Body of pancreas (tissue), 4 donors: ENCODE measurements at regions not wholly inside any gene's neighbourhood (a gene's known extent, or its start where the extent isn't known, plus 50 kb on each side); places are given as distances from the start of the nearest gene placed in this dataset.

Source experiments
- POLR2A ChIP-seq, 3 donors: fragments of 450-650 bp; IDR thresholded peaks; one replicate each; pipeline ENCODE4 v1.6.1; 2016; ENCODE audit warnings: antibody characterized with exemption in 3 of 3, mild to moderate bottlenecking in 2 of 3
- TF ChIP-seq, protein P1 (sequence below), 7 experiments: fragments of 450-650 bp in 4 of 7; fragments of 200-600 bp in 3 of 7; sonication (generic) in 3 of 7; IDR thresholded peaks; one replicate each; pipeline ENCODE4 v1.5.1; 2016 to 2019; ENCODE audit warnings: antibody characterized with exemption in 7 of 7

DNA sequence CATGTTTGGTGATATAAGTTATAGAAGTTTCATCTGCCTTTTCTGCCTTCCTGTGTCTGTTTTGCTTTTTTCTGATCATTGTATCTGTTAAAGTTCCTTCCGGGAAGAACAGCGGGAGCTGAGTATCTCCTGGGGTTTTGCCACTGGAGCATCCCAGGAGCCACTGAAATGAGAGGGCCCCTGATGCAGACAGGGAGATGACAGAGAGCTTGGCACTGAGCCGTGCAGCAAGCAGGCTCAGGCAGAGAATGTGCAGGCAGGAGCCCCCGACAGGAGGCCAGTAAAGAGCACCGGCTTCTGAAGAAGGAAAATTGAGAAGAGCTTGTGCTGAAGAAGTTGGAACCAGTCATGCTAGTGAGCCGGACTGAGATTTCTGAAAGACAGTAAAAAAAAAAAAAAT, 137.8 kb downstream of the TDRD15 start:
- TF ChIP-seq, protein P1, sequence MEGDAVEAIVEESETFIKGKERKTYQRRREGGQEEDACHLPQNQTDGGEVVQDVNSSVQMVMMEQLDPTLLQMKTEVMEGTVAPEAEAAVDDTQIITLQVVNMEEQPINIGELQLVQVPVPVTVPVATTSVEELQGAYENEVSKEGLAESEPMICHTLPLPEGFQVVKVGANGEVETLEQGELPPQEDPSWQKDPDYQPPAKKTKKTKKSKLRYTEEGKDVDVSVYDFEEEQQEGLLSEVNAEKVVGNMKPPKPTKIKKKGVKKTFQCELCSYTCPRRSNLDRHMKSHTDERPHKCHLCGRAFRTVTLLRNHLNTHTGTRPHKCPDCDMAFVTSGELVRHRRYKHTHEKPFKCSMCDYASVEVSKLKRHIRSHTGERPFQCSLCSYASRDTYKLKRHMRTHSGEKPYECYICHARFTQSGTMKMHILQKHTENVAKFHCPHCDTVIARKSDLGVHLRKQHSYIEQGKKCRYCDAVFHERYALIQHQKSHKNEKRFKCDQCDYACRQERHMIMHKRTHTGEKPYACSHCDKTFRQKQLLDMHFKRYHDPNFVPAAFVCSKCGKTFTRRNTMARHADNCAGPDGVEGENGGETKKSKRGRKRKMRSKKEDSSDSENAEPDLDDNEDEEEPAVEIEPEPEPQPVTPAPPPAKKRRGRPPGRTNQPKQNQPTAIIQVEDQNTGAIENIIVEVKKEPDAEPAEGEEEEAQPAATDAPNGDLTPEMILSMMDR (IDR thresholded peaks at IDR 0.05): no peak
- TF ChIP-seq POLR2A (IDR thresholded peaks at IDR 0.05): no peak
